Keratinocyte (primary cell): ENCODE measurements at regions not wholly inside any gene's neighbourhood (a gene's known extent, or its start where the extent isn't known, plus 50 kb on each side); places are given as distances from the start of the nearest gene placed in this dataset.

ENCODE experiments used
- CTCF ChIP-seq, 3 experiments: IDR thresholded peaks in 1 of 3; conservative IDR thresholded peaks in 1 of 3; optimal IDR thresholded peaks in 1 of 3; 2 replicates in 2 of 3; 3 replicates in 1 of 3; pipeline versions ENCODE3 to v1.5.1; 2011; ENCODE audit warnings: low read length in 3 of 3, mild to moderate bottlenecking in 3 of 3, moderate library complexity in 2 of 3, control low read depth in 1 of 3, inconsistent platforms in 1 of 3; ENCODE audit not compliant: insufficient read depth in 2 of 3; ENCODE audit errors: extremely low read depth in 1 of 3
- EZH2 ChIP-seq: IDR thresholded peaks from one replicate; pipeline ENCODE4 v1.6.1; 2012; ENCODE audit warnings: inconsistent platforms, mild to moderate bottlenecking, low read length, moderate library complexity

- peak in 1 of 3 experiments; percentile 10 for TF ChIP-seq CTCF (optimal IDR thresholded peaks at IDR 0.05 in 1 of 3, IDR thresholded peaks at IDR 0.05 in 1 of 3, conservative IDR thresholded peaks at IDR 0.05 in 1 of 3; ENCODE audit: extremely low read depth in 1 of 3, insufficient read depth in 2 of 3, low read length in 3 of 3)
- TF ChIP-seq EZH2, result no peak
These were observed 121.6 kb upstream of the SNX19 start for GRCh38 chr11:131037873-131038272.
